HepG2 (cell line): ENCODE measurements at regions not wholly inside any gene's neighbourhood (a gene's known extent, or its start where the extent isn't known, plus 50 kb on each side); places are given as distances from the start of the nearest gene placed in this dataset.

Experiments used
- ATAC-seq: fragments of 200-7000 bp; cut with Tn5 transposase; 3 replicates; pipeline ENCODE4 v1.9.1; 2020; ENCODE audit warnings: mild to moderate bottlenecking, moderate library complexity
- BruUV-seq: library from RNA; stranded (reverse); fragments of 400-500 nt; replicated peaks from 2 replicates; lab custom pipeline; 2021; lab: Mats Ljungman, UMichigan
- CTCF ChIA-PET: fragments of 300-600 bp; formaldehyde crosslinking; extraction: SDS; loops from one replicate; lab custom pipeline; 2021; ENCODE audit warnings: low total read pairs, inconsistent platforms, low intra/inter-chr PET ratio; lab: Yijun Ruan, JAX
- POLR2A ChIA-PET: fragments of 350-600 bp; sonication (Branson Sonifier 250); formaldehyde crosslinking; loops from one replicate; lab custom pipeline; 2020; ENCODE audit warnings: antibody characterized with exemption, inconsistent platforms; lab: Yijun Ruan, JAX
- DNase-seq: peaks from one replicate; pipeline ENCODE4 v3.0.0-alpha.2; 2015; ENCODE audit warnings: low spot score
- FAIRE-seq: peaks from 3 replicates; lab custom pipeline; 2011; peaks lifted over from hg19 to GRCh38; lab: Jason Lieb, UNC
- H2AFZ ChIP-seq: one replicate; pipeline ENCODE4 v1.6.1; 2011; ENCODE audit warnings: low read length, inconsistent platforms
- H3K27ac ChIP-seq: fragments of 300-600 bp; 3 replicates; pipeline ENCODE4 v1.8.0; 2011; ENCODE audit warnings: mixed run types, mild to moderate bottlenecking, mixed read lengths, low read length, inconsistent platforms; ENCODE audit not compliant: insufficient read depth; ENCODE audit errors: extremely low read length
- H3K27me3 ChIP-seq, 2 experiments: fragments of 200-600 bp in 1 of 2; 2 replicates in 1 of 2; 3 replicates in 1 of 2; pipeline versions ENCODE4 v1.6.0 to v1.8.0; 2011; ENCODE audit warnings: low read length in 2 of 2, mild to moderate bottlenecking in 2 of 2, moderate library complexity in 2 of 2, inconsistent platforms in 1 of 2; ENCODE audit not compliant: insufficient read depth in 2 of 2, control insufficient read depth in 1 of 2
- H3K36me3 ChIP-seq, 2 experiments: fragments of 200-600 bp in 1 of 2; replicated peaks in 1 of 2; 2 replicates in 1 of 2; 3 replicates in 1 of 2; pipeline versions ENCODE4 v1.5.1 to v1.8.0; 2011; ENCODE audit warnings: low read length in 2 of 2, inconsistent platforms in 1 of 2; ENCODE audit not compliant: insufficient read depth in 2 of 2, control insufficient read depth in 1 of 2
- H3K4me1 ChIP-seq: 2 replicates; pipeline ENCODE4 v1.5.1; 2012; ENCODE audit warnings: low read length, inconsistent platforms; ENCODE audit not compliant: insufficient read depth
- H3K4me2 ChIP-seq: 2 replicates; pipeline ENCODE4 v1.6.0; 2011; ENCODE audit warnings: low read depth, low read length, inconsistent platforms
- H3K4me3 ChIP-seq, 3 experiments: fragments of 200-600 bp in 1 of 3; sonication (generic), shearing (Covaris generic) in 1 of 3; replicated peaks in 1 of 3; 2 replicates each; pipeline ENCODE4 v1.5.1; 2011 to 2016; ENCODE audit warnings: low read length in 3 of 3, inconsistent platforms in 2 of 3, low read depth in 2 of 3, mild to moderate bottlenecking in 2 of 3, control low read depth in 1 of 3, mixed read lengths in 1 of 3; ENCODE audit not compliant: insufficient read depth in 1 of 3
- H3K79me2 ChIP-seq: one replicate; pipeline ENCODE4 v1.6.1; 2011; ENCODE audit warnings: low read length, inconsistent platforms; ENCODE audit not compliant: insufficient read depth
- H3K9ac ChIP-seq: 2 replicates; pipeline ENCODE4 v1.6.0; 2011; ENCODE audit warnings: mild to moderate bottlenecking, low read depth, low read length, inconsistent platforms; ENCODE audit not compliant: insufficient read depth
- H3K9me3 ChIP-seq: 2 replicates; pipeline ENCODE4 v1.5.1; 2012; ENCODE audit warnings: mild to moderate bottlenecking, low read length
- H4K20me1 ChIP-seq: 2 replicates; pipeline ENCODE4 v1.6.0; 2011; ENCODE audit warnings: inconsistent platforms, mild to moderate bottlenecking, low read length, moderate library complexity; ENCODE audit not compliant: insufficient read depth
- ELF4 ChIP-seq: sonication (generic); formaldehyde crosslinking; IDR thresholded peaks from 2 replicates; pipeline ENCODE4 v1.5.0; 2020; ENCODE audit warnings: missing genetic modification reagents, mild to moderate bottlenecking, moderate library complexity, borderline replicate concordance
- HNRNPLL ChIP-seq: fragments of 200-400 bp; formaldehyde crosslinking; IDR thresholded peaks from 2 replicates; pipeline ENCODE4 v1.6.1; 2017; ENCODE audit warnings: mild to moderate bottlenecking, low read depth, low read length; ENCODE audit not compliant: poor library complexity, severe bottlenecking
- IKZF1 ChIP-seq: fragments of 450-650 bp; IDR thresholded peaks from 2 replicates; pipeline ENCODE4 v1.7.1; 2016
- MLXIP ChIP-seq: sonication (generic); formaldehyde crosslinking; IDR thresholded peaks from 2 replicates; pipeline ENCODE4 v1.9.0; 2021; ENCODE audit warnings: missing genetic modification reagents, borderline replicate concordance
- ZNF142 ChIP-seq: sonication (generic); formaldehyde crosslinking; IDR thresholded peaks from 2 replicates; pipeline ENCODE4 v1.4.0; 2020; ENCODE audit warnings: missing genetic modification reagents
- ZNF317 ChIP-seq: sonication (generic); formaldehyde crosslinking; IDR thresholded peaks from 2 replicates; pipeline ENCODE4 v1.5.0; 2020; ENCODE audit warnings: mild to moderate bottlenecking, missing genetic modification reagents
- WGBS: methylation state at CpG from one replicate; pipeline ENCODE4 v1.1.6; 2017; ENCODE audit warnings: low lambda C conversion rate; 5-methylcytosine and 5-hydroxymethylcytosine counted together
- in situ Hi-C: cut with HindIII; loops from 2 replicates; pipeline ENCODE4 v1.10.0; 2017; ENCODE audit warnings: low pct_unique_long_range_greater_than_20kb; ENCODE audit not compliant: extremely low pct_ligation_motif_present
- intact Hi-C: fragments of 100-400 bp; cut with micrococcal nuclease; formaldehyde crosslinking; loops from one replicate; pipeline ENCODE4 v1.10.0; 2022; ENCODE audit not compliant: unreplicated experiment
- TF ChIP-seq, protein P1 (sequence below): sonication (generic); formaldehyde crosslinking; IDR thresholded peaks from 2 replicates; pipeline ENCODE4 v1.9.0; 2022; ENCODE audit warnings: missing genetic modification reagents, mild to moderate bottlenecking, borderline replicate concordance

DNA sequence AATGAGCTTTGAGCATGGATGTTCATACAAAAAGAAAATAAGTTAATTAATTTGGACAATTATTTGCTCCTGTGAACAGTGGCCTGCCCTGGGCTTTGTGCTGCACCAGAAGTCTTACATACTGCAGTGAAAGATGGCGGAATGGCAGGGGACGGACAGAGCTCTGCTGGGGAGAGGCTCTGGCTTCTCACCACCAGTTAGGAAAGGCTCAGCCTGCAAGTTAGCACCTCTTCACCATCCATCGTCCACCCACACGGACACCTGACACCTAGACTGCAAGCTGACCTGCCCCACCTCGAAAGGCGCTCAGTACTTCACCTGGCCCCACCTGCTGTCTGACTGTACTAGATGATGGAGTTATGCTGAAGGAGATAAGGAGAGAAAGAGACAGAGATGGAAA is 203.9 kb upstream of the IRS2 start (continued):
- TF ChIP-seq ZNF142 (CRISPR knock-in tag) (no peak), ELF4 (CRISPR knock-in tag) (no peak)

GRCh38 chr13:109989686-109990085 is 203.3 kb upstream of the IRS2 start:
- Histone ChIP-seq H3K4me3 (no peak overlapping the region), H3K4me1 (no peaks in the 10 kb centered on the region), H2AFZ (no peak overlapping the region), H3K27me3 (no peaks in the 10 kb centered on the region), H3K9ac (no peak overlapping the region), H3K9me3 (no peaks in the 10 kb centered on the region), H3K79me2 (no peaks in the 10 kb centered on the region), H3K4me2 (no peak overlapping the region), H4K20me1 (no peaks in the 10 kb centered on the region), H3K36me3 (no peaks in the 10 kb centered on the region), H3K27ac (no peak overlapping the region)
- in situ Hi-C loops, result no loop called here
- ATAC-seq, result no peak
- CTCF ChIA-PET, result no interaction called here
- DNase-seq, result no peak
- POLR2A ChIA-PET, result no interaction called here
- WGBS, result 19% methylated on average over 3 of the region's 3 CpGs
- intact Hi-C loops, result no loop called here
- no peak for FAIRE-seq
- no peak for TF ChIP-seq HNRNPLL
- TF ChIP-seq MLXIP (CRISPR knock-in tag), result no peak
- TF ChIP-seq ZNF317, result no peak
- no peak for TF ChIP-seq IKZF1
- TF ChIP-seq, protein P1, sequence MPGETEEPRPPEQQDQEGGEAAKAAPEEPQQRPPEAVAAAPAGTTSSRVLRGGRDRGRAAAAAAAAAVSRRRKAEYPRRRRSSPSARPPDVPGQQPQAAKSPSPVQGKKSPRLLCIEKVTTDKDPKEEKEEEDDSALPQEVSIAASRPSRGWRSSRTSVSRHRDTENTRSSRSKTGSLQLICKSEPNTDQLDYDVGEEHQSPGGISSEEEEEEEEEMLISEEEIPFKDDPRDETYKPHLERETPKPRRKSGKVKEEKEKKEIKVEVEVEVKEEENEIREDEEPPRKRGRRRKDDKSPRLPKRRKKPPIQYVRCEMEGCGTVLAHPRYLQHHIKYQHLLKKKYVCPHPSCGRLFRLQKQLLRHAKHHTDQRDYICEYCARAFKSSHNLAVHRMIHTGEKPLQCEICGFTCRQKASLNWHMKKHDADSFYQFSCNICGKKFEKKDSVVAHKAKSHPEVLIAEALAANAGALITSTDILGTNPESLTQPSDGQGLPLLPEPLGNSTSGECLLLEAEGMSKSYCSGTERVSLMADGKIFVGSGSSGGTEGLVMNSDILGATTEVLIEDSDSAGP, result no peak
- BruUV-seq, result no TSS peak
